Osteoblast (primary cell): ENCODE measurements at regions not wholly inside any gene's neighbourhood (a gene's known extent, or its start where the extent isn't known, plus 50 kb on each side); places are given as distances from the start of the nearest gene placed in this dataset.

Source experiments
- DNase-seq: peaks from one replicate; pipeline ENCODE4 v3.0.0; 2011; ENCODE audit warnings: low spot score, mixed read lengths; ENCODE audit not compliant: insufficient read length; ENCODE audit errors: missing footprints
- H2AFZ ChIP-seq: 2 replicates; pipeline ENCODE4 v1.6.0; 2011; ENCODE audit warnings: mild to moderate bottlenecking, low read length
- H3K27ac ChIP-seq: 2 replicates; pipeline ENCODE4 v1.5.1; 2011; ENCODE audit warnings: mild to moderate bottlenecking, low read depth, low read length, moderate library complexity
- H3K27me3 ChIP-seq: 2 replicates; pipeline ENCODE4 v1.6.0; 2012; ENCODE audit warnings: mild to moderate bottlenecking, control low read depth, inconsistent platforms, low read length, moderate library complexity; ENCODE audit not compliant: insufficient read depth
- H3K36me3 ChIP-seq: 2 replicates; pipeline ENCODE4 v1.5.1; 2011; ENCODE audit warnings: mild to moderate bottlenecking, low read length, control low read depth, moderate library complexity; ENCODE audit not compliant: insufficient read depth
- H3K4me1 ChIP-seq: 2 replicates; pipeline ENCODE4 v1.5.1; 2011; ENCODE audit warnings: mild to moderate bottlenecking, low read length, control low read depth, moderate library complexity; ENCODE audit not compliant: insufficient read depth
- H3K4me2 ChIP-seq: 2 replicates; pipeline ENCODE4 v1.6.0; 2011; ENCODE audit warnings: mild to moderate bottlenecking, low read length; ENCODE audit not compliant: insufficient read depth
- H3K4me3 ChIP-seq: fragments of 200-600 bp; sonication (generic); 3 replicates; pipeline ENCODE4 v1.5.1; 2012; ENCODE audit warnings: mild to moderate bottlenecking, low read length, inconsistent platforms; ENCODE audit not compliant: insufficient read depth
- H3K79me2 ChIP-seq: 2 replicates; pipeline ENCODE4 v1.6.0; 2012; ENCODE audit warnings: mild to moderate bottlenecking, low read length, control low read depth, inconsistent platforms; ENCODE audit not compliant: insufficient read depth
- H3K9me3 ChIP-seq: 2 replicates; pipeline ENCODE4 v1.5.1; 2011; ENCODE audit warnings: low read depth, low read length, control low read depth
- H4K20me1 ChIP-seq: 2 replicates; pipeline ENCODE4 v1.6.0; 2012; ENCODE audit warnings: mild to moderate bottlenecking, low read length, control low read depth; ENCODE audit not compliant: insufficient read depth
- CTCF ChIP-seq: IDR thresholded peaks from 2 replicates; pipeline ENCODE4 v1.5.1; 2011; ENCODE audit warnings: mild to moderate bottlenecking, low read depth, low read length, moderate library complexity; ENCODE audit errors: extremely low read depth

DNA sequence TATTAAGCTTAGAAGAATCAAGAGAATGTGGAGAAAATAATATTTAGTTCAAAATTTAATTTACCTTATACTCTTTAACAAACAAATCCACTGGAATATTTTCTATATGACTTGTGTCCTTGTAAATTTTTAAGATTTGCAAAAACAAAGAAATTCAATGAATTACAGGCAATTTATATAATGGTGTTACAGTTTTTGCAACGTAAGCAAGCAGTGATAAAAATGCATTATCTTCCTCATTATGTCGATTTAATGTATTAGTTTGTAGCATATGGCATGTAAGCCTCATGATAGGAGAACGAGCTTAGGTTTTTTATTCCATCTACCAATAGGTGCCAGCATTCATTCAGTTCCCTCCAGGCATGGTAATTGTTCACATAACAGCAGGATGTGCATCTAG is 100.0 kb upstream of the PCDH9 start:
- no peak overlapping the region for H3K4me3 ChIP-seq
- no peak for TF ChIP-seq CTCF
- no peaks in the 10 kb centered on the region for H3K27me3 ChIP-seq

GRCh38 chr13:67328895-67329294 is 98.8 kb upstream of the PCDH9 start:
- Histone ChIP-seq H3K27me3 (no peaks in the 10 kb centered on the region), H3K4me3 (no peak overlapping the region), H3K4me1 (no peaks in the 10 kb centered on the region), H4K20me1 (no peaks in the 10 kb centered on the region), H3K9me3 (no peaks in the 10 kb centered on the region), H3K27ac (no peak overlapping the region), H3K36me3 (no peaks in the 10 kb centered on the region), H3K4me2 (no peak overlapping the region), H3K79me2 (no peaks in the 10 kb centered on the region), H2AFZ (no peak overlapping the region)
- no peak for TF ChIP-seq CTCF
- no peak for DNase-seq

More for the DNA sequence above, 100.0 kb upstream of the PCDH9 start:
- Histone ChIP-seq H3K9me3 (no peaks in the 10 kb centered on the region), H3K4me1 (no peaks in the 10 kb centered on the region), H2AFZ (no peak overlapping the region), H3K36me3 (no peaks in the 10 kb centered on the region), H3K79me2 (no peaks in the 10 kb centered on the region), H4K20me1 (no peaks in the 10 kb centered on the region), H3K27ac (no peak overlapping the region), H3K4me2 (no peak overlapping the region)
- DNase-seq, result no peak

GRCh38 chr13:67318860-67319259 is 88.7 kb upstream of the PCDH9 start:
- H3K36me3 ChIP-seq, result no peaks in the 10 kb centered on the region
- no peak for DNase-seq

GRCh38 chr13:67318398-67318797 is 88.3 kb upstream of the PCDH9 start:
- no peaks in the 10 kb centered on the region for H3K9me3 ChIP-seq
- H3K79me2 ChIP-seq, result no peaks in the 10 kb centered on the region
- DNase-seq, result no peak
- H3K27ac ChIP-seq, result no peak overlapping the region
- H4K20me1 ChIP-seq, result no peaks in the 10 kb centered on the region
- H3K4me1 ChIP-seq, result no peaks in the 10 kb centered on the region
- no peaks in the 10 kb centered on the region for H3K36me3 ChIP-seq
- no peaks in the 10 kb centered on the region for H3K27me3 ChIP-seq
- H3K4me2 ChIP-seq, result no peak overlapping the region
- TF ChIP-seq CTCF, result no peak
- no peak overlapping the region for H2AFZ ChIP-seq
- no peak overlapping the region for H3K4me3 ChIP-seq

More at GRCh38 chr13:67318860-67319259, 88.7 kb upstream of the PCDH9 start:
- TF ChIP-seq CTCF, result no peak
- Histone ChIP-seq H3K9me3 (no peaks in the 10 kb centered on the region), H3K4me2 (no peak overlapping the region), H3K27me3 (no peaks in the 10 kb centered on the region), H4K20me1 (no peaks in the 10 kb centered on the region), H3K4me3 (no peak overlapping the region), H2AFZ (no peak overlapping the region), H3K79me2 (no peaks in the 10 kb centered on the region), H3K27ac (no peak overlapping the region), H3K4me1 (no peaks in the 10 kb centered on the region)
